HG03095 (cell line): ENCODE measurements at regions not wholly inside any gene's neighbourhood (a gene's known extent, or its start where the extent isn't known, plus 50 kb on each side); places are given as distances from the start of the nearest gene placed in this dataset.

Source experiments
- ATAC-seq: cut with Tn5 transposase; IDR thresholded peaks from one replicate; pipeline ENCODE4 v1.9.1; 2021; ENCODE audit warnings: moderate library complexity; ENCODE audit not compliant: unreplicated experiment

- ATAC-seq = no peak
Measured at GRCh38 chr5:152987131-152987530, 503.3 kb upstream of the GRIA1 start.

GRCh38 chr5:152990217-152990616, 500.3 kb upstream of the GRIA1 start:
- ATAC-seq = no peak

- ATAC-seq = no peak
Measured at GRCh38 chr5:152990649-152991048, 499.8 kb upstream of the GRIA1 start.

- ATAC-seq = no peak
Measured at GRCh38 chr5:152994033-152994680, 496.3 kb upstream of the GRIA1 start.

- ATAC-seq = no peak
Measured at GRCh38 chr5:152995214-152995725, 495.2 kb upstream of the GRIA1 start.

- no peak for ATAC-seq
Measured at GRCh38 chr5:153005711-153006110, 484.8 kb upstream of the GRIA1 start.

- no peak for ATAC-seq
Measured at GRCh38 chr5:153006681-153007080, 483.8 kb upstream of the GRIA1 start.

GRCh38 chr5:153014194-153014593, 476.3 kb upstream of the GRIA1 start:
- ATAC-seq = no peak

- no peak for ATAC-seq
Measured at GRCh38 chr5:153018121-153018520, 472.3 kb upstream of the GRIA1 start.

GRCh38 chr5:153030755-153031725, 459.4 kb upstream of the GRIA1 start:
- ATAC-seq = no peak

GRCh38 chr5:153039501-153039900, 451.0 kb upstream of the GRIA1 start:
- ATAC-seq = no peak

GRCh38 chr5:153043886-153044285, 446.6 kb upstream of the GRIA1 start:
- no peak for ATAC-seq

- no peak for ATAC-seq
Measured at GRCh38 chr5:153050496-153051179, 439.8 kb upstream of the GRIA1 start.

- no peak for ATAC-seq
Measured at GRCh38 chr5:153066281-153066680, 424.2 kb upstream of the GRIA1 start.

GRCh38 chr5:153067869-153068268, 422.6 kb upstream of the GRIA1 start:
- no peak for ATAC-seq

GRCh38 chr5:153079396-153079795, 411.1 kb upstream of the GRIA1 start:
- no peak for ATAC-seq

- ATAC-seq = no peak
Measured at GRCh38 chr5:153080940-153081339, 409.5 kb upstream of the GRIA1 start.

GRCh38 chr5:153081385-153081784, 409.1 kb upstream of the GRIA1 start:
- ATAC-seq = no peak

- no peak for ATAC-seq
Measured at GRCh38 chr5:153084511-153084910, 406.0 kb upstream of the GRIA1 start.

- ATAC-seq = no peak
Measured at GRCh38 chr5:153086486-153086885, 404.0 kb upstream of the GRIA1 start.

- ATAC-seq = no peak
Measured at GRCh38 chr5:153088538-153088937, 401.9 kb upstream of the GRIA1 start.
